HG03460 (cell line): ENCODE measurements at regions not wholly inside any gene's neighbourhood (a gene's known extent, or its start where the extent isn't known, plus 50 kb on each side); places are given as distances from the start of the nearest gene placed in this dataset.
"Not testable (repeated sequence)": the region's sequence is repeated elsewhere in the genome, so short reads cannot be mapped to it uniquely, and the experiment has no call there.

Experiments used
- ATAC-seq: cut with Tn5 transposase; IDR thresholded peaks from one replicate; pipeline ENCODE4 v1.9.1; 2021; ENCODE audit not compliant: unreplicated experiment

DNA sequence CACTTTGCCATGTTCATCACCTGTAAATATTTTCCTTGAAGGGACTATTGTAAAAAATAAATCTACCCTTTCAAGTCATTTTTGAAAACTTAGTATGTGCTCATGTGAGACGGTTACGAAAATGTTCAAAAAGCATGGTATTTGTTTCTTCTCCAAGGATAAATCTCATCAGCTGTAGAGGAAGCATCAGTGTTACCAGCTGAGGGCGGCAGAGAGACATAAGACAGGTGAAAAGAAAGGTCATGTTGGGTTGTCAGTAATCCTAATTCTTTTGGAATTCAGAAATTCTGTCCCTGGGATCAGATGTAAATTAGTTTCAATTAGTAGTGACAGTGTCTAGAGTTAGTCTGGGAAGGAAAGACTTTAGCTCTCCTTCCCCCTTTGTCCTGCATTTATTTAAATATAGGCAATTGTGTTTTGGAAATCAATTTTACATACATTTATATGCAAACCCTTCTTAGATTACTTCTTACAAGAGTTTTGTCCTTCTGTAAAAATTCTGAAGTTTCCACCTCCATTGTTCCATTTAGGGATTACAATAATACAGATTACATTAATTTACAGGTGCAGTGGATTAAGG is 791.9 kb upstream of the CDH6 start:
- no peak for ATAC-seq

DNA sequence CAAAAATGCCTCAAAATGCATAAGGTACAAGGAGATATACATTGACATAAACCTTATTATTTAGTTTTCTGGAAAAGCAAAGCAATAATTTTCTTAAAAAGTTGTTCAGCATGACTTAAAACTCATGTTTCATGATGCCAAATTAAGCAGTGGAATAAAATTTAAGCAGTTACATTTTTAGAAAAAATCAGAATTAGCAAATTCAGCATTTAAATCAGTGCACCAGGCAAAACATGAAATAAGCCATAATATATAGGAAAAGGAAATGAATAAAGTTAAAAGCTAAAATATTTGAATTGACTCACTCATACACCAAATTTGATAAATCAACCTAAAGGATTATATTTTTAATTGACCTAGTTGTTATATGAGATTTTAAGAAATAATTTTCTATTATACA is 795.1 kb upstream of the CDH6 start:
- no peak for ATAC-seq

DNA sequence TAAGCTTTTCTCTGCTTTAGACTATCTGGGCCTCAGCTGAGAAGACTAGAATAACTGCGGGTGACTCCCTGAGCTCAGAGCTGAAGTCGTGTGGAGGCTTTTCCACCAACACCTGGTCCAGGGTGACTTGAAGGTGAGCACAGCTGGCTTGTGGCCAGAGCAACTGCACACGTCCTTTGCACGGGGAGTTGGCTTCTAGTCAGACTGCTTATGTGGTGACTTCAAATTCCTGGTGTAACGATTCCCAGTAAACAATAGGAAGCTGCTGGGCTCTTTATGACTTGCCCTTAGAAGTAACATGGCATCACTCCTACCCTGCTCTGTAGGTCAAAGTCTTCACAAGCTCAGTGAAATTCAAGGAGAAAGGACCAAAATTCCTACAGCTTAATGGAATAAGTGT is 800.6 kb upstream of the CDH6 start:
- ATAC-seq, result no peak

DNA sequence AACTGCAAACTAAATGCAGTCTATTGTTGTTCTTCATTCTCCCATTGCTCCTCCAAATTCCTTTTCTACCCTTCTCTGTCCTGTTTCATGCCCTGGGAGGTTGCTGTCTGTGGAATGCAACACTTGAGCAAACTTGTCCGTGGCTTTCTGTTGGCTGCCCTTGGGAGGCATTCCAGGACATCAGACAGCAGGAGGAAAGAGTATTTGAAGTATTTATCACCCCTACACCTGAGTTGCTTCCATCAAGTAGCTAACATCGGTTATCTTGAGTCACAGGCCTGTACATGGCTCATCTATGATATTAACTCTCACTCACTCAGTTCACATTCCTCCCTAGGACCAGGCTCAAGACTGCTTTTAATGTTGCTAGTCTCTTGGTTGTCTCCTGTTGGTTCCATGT is 803.4 kb upstream of the CDH6 start:
- no peak for ATAC-seq

DNA sequence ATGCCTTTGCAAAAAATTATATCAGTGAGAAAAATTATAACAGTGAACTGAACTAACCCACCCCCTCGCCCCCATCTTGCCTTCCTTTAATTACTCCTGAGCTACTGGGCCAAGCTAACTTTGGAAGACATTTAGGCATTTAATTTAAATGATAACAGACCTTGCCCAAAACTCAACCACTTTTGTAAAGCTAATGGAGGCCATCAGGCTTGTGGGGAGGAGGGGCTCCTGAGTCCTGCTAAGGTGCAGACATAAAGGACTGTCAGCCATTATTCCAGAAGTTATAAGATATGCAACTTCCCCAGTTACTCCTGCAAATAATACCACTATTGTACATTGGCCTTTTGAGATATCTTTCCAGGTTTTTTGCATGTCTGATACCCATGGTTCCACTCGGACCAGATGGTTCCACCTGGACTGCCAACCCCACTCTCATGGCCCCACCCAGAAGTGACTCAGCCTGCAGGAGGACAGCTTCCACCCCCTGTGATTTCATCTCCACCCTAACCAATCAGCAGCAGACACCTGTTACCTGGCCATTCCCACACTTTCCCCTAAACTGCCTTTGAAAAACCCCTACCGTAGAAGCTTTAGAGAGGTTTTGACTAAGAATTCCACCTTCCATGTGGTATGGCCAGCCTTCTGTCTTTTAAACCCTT is 805.4 kb upstream of the CDH6 start:
- ATAC-seq, result no peak

DNA sequence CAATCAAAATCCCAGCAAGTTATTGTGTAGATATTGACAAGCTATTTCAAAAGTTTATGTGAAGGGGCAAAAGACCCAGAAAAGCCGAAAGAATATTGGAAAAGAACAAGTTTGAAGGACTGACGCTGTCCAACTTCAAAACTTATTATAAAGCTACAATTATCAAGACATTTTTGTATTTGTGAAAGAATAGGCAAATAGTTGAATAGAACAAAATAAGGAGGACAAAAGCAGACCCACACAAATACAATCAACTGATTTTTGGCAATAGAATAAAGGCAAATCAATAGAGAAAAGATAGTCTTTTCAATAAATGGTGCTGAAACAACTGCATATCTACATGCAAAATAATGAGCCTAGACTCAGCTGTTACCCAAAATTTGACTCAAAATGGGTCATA is 807.7 kb upstream of the CDH6 start:
- ATAC-seq, result no peak

DNA sequence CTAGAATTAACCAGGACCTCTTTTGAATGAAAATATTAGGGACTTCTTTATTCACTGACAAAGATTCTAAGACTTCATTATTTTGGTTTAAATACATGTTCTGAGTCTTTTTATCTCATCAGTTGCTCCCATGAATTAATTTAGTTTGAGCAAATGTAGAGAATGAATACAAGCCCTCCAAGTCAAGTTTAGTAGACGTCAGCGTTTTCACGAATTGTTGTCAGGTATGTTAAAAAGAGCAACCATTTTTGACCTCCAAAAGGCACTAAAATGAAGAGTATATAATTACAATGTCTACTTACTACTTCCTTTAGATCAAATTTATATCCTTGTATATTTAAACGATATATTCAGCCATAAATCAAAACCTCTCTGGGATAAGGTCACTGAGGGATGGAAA is 809.3 kb upstream of the CDH6 start:
- ATAC-seq, result no peak

DNA sequence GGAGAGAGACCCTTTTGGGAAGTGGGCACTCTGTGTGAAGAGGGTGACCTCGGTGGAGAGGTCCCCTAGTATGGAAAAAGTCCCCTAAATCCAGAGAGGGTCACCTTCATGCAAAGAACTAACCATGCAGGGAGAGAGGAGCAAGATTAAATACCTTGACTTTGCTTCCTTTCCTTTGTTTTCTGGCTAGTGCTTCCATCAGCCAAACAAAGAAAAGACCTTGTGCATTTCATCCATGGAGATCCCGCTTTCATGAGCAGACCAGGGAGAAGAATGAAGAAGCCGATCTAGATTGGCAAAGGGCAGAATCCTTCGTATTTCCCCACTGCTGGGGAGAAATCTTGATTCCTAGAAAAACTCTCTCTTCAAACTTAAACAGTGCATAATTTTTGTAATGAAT is 813.3 kb upstream of the CDH6 start:
- no peak for ATAC-seq

DNA sequence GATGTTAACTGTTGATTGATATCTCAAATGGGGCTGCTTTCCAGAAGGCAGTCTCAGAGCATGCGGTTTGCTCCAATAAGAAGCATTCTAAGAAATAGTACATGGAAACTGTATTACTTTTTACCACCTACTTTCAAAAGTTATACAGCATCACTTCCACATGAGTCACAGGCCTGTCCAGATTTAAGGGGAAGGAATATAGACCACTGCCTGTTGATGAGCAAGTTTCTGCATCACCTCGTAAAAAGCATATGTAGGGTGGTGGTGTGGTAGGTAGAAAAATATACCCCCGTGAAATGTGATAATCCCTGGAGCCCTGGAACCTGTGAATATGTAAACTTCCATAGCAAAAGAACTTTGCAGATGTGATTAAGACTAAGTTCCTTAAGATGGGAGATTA is 816.6 kb upstream of the CDH6 start:
- no peak for ATAC-seq

DNA sequence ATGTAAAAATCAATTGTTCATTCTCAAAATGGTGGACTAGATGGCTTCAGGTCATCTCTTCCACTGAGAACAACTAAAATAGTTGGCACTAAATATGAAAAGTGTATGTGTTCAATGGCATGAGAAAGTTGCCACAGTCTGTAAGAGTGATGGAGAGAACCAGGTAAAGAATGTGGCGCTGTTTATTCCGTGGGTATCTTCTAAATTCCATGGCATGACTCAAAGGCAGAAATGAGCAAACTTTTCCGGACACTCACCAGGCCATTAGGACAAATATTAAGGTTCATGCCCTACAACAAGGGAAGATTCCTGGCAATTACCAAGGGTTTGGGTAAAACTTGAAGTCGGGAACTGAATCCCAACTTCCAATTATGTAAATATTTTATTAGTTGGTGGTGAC is 825.4 kb upstream of the CDH6 start:
- ATAC-seq, result no peak

DNA sequence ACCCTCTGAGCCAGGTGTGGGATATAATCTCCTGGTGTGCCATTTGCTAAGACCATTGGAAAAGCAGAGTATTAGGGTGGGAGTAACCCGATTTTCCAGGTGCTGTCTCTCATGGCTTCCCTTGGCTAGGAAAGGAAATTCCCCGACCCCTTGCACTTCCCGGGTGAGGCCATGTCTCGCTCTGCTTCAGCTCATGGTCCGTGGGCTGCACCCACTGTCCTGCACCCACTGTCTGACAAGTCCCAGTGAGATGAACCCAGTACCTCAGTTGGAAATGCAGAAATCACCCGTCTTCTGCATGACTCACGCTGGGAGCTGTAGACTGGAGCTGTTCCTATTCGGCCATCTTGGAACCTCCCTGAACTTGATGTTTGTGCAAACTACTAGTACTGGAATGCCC is 828.5 kb upstream of the CDH6 start:
- not testable (repeated sequence) for ATAC-seq

DNA sequence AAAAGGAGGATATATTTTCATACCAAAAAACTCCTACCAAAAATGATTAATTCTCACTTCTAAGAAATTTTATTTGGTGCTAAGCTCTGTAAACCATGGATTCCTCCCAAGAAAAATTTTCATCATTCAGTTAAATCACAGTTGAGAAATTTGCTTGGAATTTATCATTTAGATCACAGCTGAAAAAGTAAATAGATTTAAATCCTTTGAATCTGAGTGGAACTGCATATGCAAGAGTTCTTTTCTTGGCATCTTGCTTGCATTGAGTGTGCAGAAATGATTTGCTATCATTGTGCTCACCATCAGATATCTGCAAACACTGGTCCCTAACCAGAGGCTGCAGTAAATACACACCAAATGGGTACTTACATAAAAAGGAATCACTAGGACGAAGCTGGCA is 836.1 kb upstream of the CDH6 start:
- no peak for ATAC-seq

DNA sequence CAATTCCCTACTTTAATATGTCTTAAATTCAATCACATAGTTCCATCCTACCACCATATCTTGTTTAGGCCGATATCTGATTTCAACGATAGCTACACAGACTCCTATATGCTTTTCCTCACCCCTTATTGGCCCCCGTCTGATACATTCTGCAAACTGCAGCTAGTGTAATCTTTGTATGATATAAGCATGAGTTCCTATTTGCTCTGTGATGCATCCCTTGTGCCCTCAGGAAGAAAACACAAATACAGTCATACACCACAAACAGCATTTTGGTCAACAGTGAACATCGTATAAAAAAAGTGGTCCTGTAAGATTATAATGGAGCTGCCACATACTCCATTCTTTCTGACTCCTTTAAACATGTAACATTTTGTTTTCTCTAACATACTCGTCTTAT is 837.8 kb upstream of the CDH6 start:
- no peak for ATAC-seq

DNA sequence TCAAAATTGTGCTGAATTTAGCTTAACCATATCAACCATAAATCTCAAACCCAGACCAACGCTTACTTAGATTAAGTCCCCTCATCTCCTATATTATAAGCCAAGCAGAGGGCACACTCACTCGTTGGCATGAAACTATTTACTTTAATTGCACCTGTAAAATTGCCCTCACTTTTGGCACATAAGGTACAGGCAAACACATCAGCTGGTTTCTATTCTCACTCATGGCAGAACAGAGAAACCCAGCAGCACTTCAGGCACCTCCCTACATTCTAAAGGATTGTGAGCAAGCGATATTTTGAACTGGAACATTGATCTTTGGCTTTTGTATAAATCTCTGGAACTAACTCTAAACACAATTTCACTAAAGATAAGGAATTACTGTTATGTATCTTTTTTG is 845.6 kb upstream of the CDH6 start:
- ATAC-seq, result no peak

DNA sequence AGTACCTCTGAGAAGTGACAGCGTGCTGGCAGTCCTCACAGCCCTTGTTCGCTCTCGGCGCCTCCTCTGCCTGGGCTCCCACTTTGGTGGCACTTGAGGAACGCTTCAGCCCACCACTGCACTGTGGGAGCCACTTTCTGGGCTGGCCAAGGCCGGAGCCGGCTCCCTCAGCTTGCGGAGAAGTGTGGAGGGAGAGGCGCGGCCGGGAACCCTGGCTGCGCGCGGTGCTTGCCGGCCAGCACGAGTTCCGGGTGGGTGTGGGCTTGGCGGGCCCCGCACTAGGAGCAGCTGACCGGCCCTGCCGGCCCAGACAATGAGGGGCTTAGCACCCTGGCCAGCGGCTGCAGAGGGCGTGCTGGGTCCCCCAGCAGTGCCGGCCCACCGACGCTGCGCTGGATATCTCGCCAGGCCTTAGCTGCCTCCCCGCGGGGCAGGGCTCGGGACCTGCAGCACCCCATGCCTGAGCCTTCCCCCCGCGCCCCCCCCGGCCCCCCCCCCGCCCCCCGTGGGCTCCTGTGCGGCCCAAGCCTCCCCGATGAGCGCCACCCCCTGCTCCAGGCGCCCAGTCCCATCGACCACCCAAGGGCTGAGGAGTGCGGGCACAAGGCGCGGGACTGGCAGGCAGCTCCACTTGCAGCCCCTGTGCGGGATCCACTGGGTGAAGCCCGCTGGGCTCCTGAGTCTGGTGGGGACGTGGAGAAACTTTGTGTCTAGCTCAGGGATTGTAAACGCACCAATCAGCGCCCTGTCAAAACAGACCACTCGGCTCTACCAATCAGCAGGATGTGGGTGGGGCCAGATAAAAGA is 847.7 kb upstream of the CDH6 start:
- not testable (repeated sequence) for ATAC-seq

DNA sequence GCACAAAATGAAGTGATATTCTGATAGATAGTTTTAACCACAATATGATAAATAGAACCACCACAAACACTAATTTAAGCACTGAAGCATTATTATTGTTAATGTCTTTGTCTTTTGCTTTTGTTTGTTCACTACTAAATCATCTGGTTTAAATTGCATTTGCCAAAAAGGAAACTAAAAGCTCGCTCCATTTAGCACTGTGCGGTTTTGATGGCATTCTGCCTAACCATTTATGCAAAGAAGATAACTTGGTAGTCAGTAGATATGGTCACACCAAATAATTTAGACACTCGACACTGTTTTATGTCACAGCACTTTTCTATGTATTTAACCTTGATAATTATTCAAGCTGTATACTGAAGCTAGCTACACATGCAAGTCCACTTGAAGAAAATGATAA is 849.8 kb upstream of the CDH6 start:
- no peak for ATAC-seq

DNA sequence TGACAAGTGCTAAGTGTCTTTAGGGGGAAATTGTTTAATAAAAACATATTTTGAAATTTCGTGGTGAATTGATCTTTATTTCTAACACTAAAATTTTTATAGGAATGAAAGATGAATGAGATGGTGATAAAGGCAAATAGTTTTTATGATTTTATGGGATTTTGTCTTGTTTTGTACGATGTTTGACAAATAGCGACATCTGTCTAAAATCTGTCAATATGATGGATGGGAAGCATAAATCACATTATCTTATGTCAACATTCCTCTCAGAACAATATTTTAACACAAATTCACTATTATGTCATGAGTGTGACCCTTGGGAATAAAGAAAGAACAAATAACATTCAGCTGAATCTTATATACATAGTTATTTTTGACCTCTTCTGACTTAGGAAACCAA is 852.0 kb upstream of the CDH6 start:
- no peak for ATAC-seq

DNA sequence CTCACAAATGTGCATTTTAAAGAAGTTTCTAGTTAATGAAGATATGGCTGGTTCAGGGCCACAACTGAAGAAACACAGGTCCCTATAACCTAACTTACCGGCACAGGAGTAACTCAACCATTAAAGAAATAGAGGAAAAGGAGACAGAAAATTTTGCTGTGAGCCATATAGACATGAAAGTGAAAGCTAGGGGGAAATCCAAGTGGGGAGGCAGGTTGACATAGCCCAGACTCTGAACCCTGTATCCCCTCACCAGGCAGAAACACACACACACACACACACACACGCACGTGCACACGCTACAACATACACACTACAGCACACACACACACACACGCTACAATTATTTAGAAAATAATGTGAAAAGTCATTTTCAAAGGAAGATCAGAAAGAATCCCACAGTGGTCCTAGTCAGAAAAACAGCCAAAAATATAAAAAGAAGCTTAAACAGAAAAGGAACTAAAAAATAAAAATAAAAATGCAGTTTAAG is 856.4 kb upstream of the CDH6 start:
- ATAC-seq, result no peak

DNA sequence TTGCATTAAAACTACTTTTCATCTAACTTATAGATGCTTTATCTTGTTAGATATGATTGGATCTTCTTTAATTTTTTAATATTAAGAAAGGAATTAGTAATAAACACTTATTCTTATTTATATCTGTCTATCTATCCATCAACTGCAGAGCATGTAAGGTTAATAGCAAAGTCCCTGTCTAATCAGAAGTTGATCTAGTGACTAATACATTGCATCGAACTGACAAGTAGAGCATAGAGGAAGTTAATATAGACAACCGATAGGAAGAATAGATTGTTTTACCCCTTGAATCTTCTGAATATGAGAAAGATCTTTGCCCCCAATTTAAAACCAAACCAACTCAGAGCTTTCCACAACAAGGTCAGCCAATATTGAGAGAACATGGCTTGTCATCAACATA is 862.0 kb upstream of the CDH6 start:
- no peak for ATAC-seq

DNA sequence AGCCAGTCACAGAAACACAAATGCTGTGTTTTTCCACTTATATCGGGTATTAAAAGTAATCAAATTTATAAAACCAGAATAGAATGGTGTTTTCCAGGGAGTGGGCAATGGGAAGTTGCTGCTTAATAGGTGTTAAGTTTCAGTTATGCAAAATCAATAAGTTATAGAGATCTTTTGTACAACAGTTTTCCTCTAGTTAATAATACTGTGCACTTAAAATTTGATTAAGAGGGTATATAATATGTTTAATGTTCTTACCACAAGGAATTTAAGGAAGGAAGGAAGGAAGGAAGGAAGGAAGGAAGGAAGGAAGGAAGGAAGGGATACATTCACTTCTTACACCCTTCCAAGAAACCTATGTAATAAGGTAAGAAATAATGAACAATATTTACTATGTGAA is 867.7 kb upstream of the CDH6 start:
- no peak for ATAC-seq

DNA sequence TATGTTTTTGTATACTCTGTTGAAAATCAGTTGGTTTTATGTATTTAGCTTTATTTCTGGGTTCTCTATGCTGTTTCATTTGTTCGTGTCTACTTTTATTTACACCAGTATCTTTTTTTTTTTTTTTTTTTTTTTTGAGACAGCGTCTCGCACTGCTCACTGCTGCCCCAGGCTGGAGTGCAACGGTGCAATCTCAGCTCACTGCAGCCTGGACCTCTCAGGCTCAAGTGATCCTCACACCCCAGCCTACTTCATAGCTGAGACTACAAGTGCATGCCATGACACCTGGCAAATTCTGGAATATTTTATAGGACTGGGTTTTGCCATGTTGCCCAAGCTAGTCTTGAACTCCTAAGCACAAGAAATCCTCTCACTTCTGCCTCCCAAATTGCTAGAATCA is 869.4 kb upstream of the CDH6 start:
- no peak for ATAC-seq

DNA sequence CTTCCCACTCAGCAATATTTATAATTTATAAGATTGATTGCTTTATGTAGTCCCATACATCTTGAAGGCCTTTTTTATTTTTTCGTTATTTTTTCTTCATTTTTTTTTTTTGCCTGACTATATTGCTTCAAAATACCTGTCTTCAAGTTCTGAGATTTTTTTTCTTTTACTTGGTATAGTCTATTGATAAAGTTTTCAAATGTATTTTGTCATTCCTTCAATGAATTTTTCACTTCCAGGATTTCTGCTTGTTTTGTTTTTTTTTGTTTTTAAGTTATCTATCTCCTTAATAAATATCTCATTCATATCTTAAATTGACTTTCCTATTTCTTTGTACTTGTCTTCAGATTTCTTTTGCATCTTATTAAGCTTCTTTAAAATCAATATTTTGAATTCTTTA is 905.6 kb upstream of the CDH6 start:
- ATAC-seq, result no peak
